ENCODE measurements at regions not wholly inside any gene's neighbourhood (a gene's known extent, or its start where the extent isn't known, plus 50 kb on each side); places are given as distances from the start of the nearest gene placed in this dataset.

- peaks cover 3% of the 10 kb centered on the region for H3K9me3 Mint-ChIP-seq
- no peaks in the 10 kb centered on the region for H3K4me1 Mint-ChIP-seq
- H3K27me3 Mint-ChIP-seq = no peaks in the 10 kb centered on the region
- ChIA-PET CTCF (no interaction called here), POLR2A (no interaction called here)
- no peak for DNase-seq
- H3K4me3 Mint-ChIP-seq = no peak overlapping the region
- no peaks in the 10 kb centered on the region for H3K36me3 Mint-ChIP-seq (ENCODE audit: low read depth)
- TF ChIP-seq CTCF (IDR thresholded peaks at IDR 0.05) = no peak
- H3K27ac Mint-ChIP-seq = no peak overlapping the region
- ATAC-seq (ENCODE audit: low read depth) = no peak
- intact Hi-C loops (cut with micrococcal nuclease) = no loop called here
Observed at GRCh38 chr1:81635816-81636215, 164.9 kb upstream of the ADGRL2 start.

GRCh38 chr1:81634294-81634693, 166.4 kb upstream of the ADGRL2 start:
- no peak overlapping the region for H3K27ac Mint-ChIP-seq
- TF ChIP-seq CTCF (IDR thresholded peaks at IDR 0.05) = no peak
- H3K4me1 Mint-ChIP-seq = no peaks in the 10 kb centered on the region
- H3K4me3 Mint-ChIP-seq = no peak overlapping the region
- DNase-seq (no peak), ATAC-seq (ENCODE audit: low read depth) (no peak)
- H3K36me3 Mint-ChIP-seq (ENCODE audit: low read depth) = no peaks in the 10 kb centered on the region
- H3K27me3 Mint-ChIP-seq = no peaks in the 10 kb centered on the region
- intact Hi-C loops (cut with micrococcal nuclease) = no loop called here
- peaks cover 2% of the 10 kb centered on the region for H3K9me3 Mint-ChIP-seq
- ChIA-PET POLR2A (no interaction called here), CTCF (no interaction called here)

GRCh38 chr1:81619156-81619555, 181.6 kb upstream of the ADGRL2 start:
- Mint-ChIP-seq H3K36me3 (ENCODE audit: low read depth) (no peaks in the 10 kb centered on the region), H3K27ac (no peak overlapping the region), H3K9me3 (peaks cover 5% of the 10 kb centered on the region), H3K27me3 (no peaks in the 10 kb centered on the region), H3K4me1 (no peaks in the 10 kb centered on the region), H3K4me3 (no peak overlapping the region)
- DNase-seq (no peak), ATAC-seq (ENCODE audit: low read depth) (no peak)
- CTCF ChIA-PET = no interaction called here
- TF ChIP-seq CTCF (IDR thresholded peaks at IDR 0.05) = no peak
- intact Hi-C loops (cut with micrococcal nuclease) = no loop called here
- POLR2A ChIA-PET = no interaction called here

- Mint-ChIP-seq H3K4me1 (no peaks in the 10 kb centered on the region), H3K27ac (no peak overlapping the region), H3K27me3 (no peaks in the 10 kb centered on the region), H3K9me3 (peaks cover 5% of the 10 kb centered on the region), H3K4me3 (no peak overlapping the region), H3K36me3 (ENCODE audit: low read depth) (no peaks in the 10 kb centered on the region)
- DNase-seq (no peak), ATAC-seq (ENCODE audit: low read depth) (no peak)
- intact Hi-C loops (cut with micrococcal nuclease) = no loop called here
- ChIA-PET CTCF (no interaction called here), POLR2A (no interaction called here)
- no peak for TF ChIP-seq CTCF (IDR thresholded peaks at IDR 0.05)
Observed at GRCh38 chr1:81618376-81618775, 182.4 kb upstream of the ADGRL2 start.

GRCh38 chr1:81617308-81617967, 183.3 kb upstream of the ADGRL2 start:
- Mint-ChIP-seq H3K4me1 (no peaks in the 10 kb centered on the region), H3K27ac (no peak overlapping the region), H3K27me3 (no peaks in the 10 kb centered on the region), H3K9me3 (peaks cover 5% of the 10 kb centered on the region), H3K4me3 (no peak overlapping the region), H3K36me3 (ENCODE audit: low read depth) (no peaks in the 10 kb centered on the region)
- ChIA-PET POLR2A (no interaction called here), CTCF (no interaction called here)
- no peak for ATAC-seq (ENCODE audit: low read depth)
- DNase-seq = no peak
- TF ChIP-seq CTCF (IDR thresholded peaks at IDR 0.05) = no peak
- intact Hi-C loops (cut with micrococcal nuclease) = no loop called here
